GM21825 (cell line): ENCODE measurements at regions not wholly inside any gene's neighbourhood (a gene's known extent, or its start where the extent isn't known, plus 50 kb on each side); places are given as distances from the start of the nearest gene placed in this dataset.
"Not testable (repeated sequence)": the region's sequence is repeated elsewhere in the genome, so short reads cannot be mapped to it uniquely, and the experiment has no call there.

ENCODE experiments used
- ATAC-seq: cut with Tn5 transposase; IDR thresholded peaks from one replicate; pipeline ENCODE4 v1.9.1; 2021; ENCODE audit warnings: mild to moderate bottlenecking, moderate library complexity; ENCODE audit not compliant: unreplicated experiment

DNA sequence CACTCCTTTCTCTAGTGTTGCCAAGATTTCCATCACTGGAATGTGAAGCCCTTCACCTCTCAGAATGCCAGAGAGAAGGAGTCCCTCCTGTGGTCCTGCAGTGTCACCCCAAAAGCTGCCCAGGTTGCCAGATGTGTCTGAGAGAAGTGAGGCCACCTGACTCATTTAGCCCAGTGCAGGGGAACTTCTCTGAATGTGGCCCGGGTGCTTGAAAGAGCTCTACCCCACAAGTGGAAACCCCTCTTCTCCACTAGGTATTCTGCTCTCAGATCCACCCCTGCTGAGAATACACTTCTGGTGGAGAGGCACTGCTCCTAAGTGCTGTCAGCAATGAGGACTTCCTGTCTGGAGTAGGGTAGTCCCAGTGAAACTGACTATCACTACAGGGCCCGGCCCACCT lies 334.8 kb downstream of the ANAPC1 start:
- not testable (repeated sequence) for ATAC-seq

DNA sequence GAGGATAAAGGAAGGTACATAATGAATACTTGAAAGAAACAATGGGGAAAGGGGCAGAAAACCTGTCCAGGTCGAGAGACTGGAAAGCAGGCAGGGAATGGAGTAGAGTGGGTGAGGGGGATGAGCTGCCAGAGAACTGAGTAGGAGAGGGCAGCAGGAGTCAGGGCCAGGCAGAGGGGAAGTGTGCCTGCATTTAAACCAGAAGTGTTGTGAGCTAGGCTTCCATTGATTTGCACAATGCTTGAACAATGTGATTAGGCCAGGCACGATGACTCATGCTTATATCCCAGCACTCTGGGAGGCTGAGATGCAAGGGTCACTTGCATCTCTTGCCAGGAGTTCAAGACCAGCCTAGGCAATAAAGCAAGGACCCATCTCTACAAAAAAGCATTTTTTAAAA lies 332.6 kb downstream of the ANAPC1 start:
- not testable (repeated sequence) for ATAC-seq

- ATAC-seq: not testable (repeated sequence)
These were observed 331.4 kb downstream of the ANAPC1 start for GRCh38 chr2:111552625-111553024.

DNA sequence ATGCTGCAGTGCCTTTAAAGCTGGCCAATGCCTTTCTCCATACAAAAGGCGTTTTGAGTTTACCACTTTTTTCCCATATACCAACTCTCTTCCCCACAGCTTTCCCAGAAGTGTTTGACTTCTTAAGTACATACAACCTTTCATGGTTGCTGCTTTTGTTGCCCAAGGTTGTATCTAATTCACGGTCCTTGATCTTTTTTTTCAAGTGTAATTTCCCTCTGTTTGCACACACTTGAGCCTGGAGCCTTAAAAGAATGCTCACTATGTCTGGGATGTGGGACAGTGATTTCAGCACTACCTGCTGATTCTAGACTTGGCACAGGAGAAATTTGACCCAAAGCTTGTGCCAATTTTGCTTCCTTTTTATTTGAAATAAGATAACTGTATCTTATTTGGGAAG lies 324.7 kb downstream of the ANAPC1 start:
- not testable (repeated sequence) for ATAC-seq

- ATAC-seq: not testable (repeated sequence)
These were observed 324.2 kb downstream of the ANAPC1 start for GRCh38 chr2:111559814-111560213.

GRCh38 chr2:111566068-111566467 lies 317.9 kb downstream of the ANAPC1 start:
- ATAC-seq: not testable (repeated sequence)

DNA sequence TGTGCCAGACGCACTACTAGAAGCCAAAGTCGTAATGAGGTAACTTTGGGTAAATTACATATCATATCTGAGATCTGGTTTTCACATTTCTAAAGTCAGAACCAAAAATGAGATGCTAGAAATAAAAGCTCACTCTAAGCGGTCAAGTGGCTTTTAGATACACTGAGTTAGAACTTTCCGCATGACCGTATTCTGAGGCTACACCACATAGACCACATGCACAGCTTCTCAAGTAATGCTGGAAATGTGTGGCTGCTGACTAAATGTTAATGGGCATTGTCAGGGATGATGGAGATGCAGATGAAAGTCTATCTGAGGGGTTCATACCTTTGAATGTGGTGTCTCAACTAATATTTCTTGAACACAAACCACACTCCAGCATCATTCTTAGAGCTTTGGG lies 316.8 kb downstream of the ANAPC1 start:
- not testable (repeated sequence) for ATAC-seq

- not testable (repeated sequence) for ATAC-seq
These were observed 314.4 kb downstream of the ANAPC1 start for GRCh38 chr2:111569356-111570199.

- ATAC-seq: not testable (repeated sequence)
These were observed 313.5 kb downstream of the ANAPC1 start for GRCh38 chr2:111570300-111571114.

DNA sequence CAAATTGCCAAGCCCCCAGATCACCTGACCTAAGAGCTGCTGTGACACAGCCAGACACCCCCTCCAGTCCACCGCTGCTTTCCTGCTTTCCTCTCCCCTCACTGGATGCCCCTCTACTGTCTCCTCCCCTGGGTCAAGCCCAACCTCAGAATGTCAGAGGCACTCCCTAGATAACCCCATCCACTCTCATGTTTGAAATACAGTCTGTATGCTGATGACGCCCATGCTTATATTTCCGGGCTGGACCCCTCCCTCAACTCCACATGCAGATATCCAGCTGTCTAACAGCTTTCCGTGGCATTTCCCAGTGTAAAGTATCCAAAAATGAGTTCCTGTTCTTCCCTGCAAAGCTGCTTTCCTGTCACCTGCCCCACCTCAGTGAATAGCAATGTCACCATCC lies 309.2 kb downstream of the ANAPC1 start:
- ATAC-seq: not testable (repeated sequence)

DNA sequence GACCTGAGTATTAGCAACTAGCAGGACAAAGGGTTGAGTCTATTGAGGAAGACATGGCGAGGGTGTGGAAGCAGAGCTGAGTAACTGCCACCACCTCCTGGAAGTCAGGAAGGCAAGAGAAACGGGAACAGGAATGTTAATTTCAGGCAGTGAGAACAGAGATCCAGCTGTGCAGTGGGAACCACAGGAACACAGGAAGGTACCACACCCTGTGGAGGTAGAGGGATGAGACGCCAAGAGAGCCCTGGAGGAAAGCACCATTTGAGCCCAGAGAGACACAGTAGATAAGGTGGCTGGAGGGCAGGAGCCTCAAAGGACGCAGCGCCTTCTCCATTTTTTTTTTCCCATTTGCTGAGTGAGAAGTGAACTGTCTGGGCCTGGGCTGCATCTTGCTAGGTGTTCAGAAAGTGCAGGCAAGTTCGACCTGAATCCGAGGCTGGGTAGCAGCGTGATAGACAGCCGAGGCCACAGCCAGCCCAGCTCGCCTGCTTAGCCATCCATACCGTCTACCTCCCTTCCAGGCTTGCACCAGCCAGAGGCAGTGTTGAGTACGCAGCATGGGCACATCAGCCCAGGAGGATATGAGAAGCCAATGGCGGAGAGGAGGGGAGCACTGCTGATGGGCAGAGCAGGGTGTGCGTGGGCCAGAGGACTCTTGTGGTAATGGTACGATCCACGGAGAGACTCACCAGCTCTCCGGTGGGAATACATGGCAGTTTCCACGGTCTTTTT lies 306.7 kb downstream of the ANAPC1 start:
- not testable (repeated sequence) for ATAC-seq

DNA sequence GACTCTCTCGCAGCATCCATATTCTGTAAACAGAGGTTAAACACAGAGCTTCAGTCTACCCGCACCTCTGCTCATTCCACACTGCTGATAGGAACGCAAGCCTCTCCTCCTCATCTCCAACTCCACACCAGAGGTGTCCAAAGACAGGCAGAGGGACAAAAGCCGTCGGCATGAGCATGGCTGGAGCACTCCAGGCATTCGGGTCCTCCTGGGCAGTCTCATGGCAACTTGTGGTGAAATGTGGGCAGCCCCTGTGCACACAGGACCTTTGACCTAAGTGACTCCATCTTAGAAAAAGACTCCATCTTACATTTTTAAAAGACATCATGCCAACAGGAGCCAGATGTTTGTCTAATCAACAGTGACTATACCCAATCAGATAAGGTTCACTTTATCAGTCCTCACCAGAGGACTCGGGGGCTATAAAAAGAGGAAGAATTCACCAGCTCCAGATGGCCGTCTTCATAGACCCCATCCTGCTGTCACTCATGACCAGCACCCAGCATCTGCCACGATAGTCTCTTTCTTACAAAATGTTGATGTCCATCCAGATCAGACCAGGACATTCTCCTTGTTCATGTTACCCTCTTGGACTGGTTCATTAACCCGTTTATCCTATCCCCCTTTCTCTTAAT lies 304.4 kb downstream of the ANAPC1 start:
- not testable (repeated sequence) for ATAC-seq

DNA sequence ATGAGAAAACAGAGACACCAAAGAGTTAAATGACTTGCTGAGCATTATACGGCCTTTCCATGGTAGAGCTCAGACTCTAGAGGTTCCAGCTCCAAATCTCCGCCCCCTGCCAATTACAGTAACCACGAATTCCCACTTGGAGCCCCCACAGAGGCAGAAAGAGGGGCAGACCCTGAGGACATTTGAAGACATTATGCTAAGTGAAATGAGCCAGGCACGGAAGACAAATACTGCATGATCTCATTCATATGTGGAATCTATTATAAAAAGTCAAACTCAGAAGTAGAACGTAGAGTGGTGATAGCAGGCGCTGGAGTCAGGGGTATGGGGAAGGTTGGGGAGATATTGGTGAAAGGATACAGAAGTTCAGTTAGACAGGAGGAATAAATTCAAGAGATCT lies 303.4 kb downstream of the ANAPC1 start:
- ATAC-seq: not testable (repeated sequence)

GRCh38 chr2:111582090-111582489 lies 301.9 kb downstream of the ANAPC1 start:
- ATAC-seq: not testable (repeated sequence)

DNA sequence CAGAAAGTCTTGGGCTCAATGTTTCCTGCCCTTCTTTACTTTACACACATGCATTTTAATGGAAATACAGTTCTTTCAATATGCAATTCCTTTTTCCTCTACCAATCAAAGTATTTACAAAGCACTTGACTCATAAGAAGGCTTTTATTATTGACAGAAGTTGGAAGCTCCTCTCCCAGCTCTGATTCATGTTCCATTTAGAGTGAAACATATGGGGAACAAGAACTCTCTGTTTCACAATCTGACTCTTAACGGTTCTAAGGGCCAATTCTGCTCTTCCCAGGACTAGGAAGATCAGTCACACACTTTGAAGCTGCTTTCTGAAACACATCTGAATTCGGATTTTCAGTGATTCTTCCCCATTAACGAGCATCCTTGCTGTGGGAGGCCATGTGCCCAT lies 300.5 kb downstream of the ANAPC1 start:
- not testable (repeated sequence) for ATAC-seq

DNA sequence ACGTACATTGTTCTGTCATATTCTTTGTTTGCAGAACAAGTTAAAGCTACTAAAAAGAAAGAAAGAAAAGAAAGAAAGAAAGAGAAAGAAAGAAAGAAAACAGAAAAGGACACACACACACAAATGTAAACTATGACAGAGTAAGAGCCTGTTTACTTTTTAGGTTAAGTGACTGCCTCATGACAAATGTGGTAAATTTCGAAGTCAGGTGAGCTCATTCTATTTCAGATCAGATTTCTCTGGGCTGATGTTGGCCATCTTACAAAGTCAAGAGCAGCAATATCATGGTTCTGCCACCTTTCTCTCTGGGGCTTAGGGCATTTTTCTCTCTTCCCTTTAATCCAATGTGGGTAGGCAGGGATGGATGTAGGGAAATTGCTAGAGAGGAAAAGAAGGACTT lies 299.5 kb downstream of the ANAPC1 start:
- not testable (repeated sequence) for ATAC-seq

DNA sequence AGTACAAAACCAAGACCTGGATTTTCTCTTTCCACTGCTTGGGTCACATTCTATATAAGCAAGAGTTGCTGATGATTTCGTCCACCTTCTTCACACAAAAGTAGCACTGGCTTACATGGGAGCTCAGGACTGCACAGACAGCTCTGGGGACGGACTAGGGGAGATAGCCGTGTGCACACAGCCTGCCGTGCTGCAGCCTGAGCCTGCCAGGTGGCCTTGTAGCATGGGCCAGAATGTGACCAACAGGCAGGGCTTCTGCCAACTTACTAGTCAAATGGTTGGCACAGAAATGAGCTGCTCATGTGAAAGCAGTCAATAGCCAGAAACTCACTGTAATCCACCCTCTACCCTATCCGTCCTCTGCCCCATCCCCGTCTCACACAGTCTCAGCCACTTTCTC lies 299.0 kb downstream of the ANAPC1 start:
- not testable (repeated sequence) for ATAC-seq

DNA sequence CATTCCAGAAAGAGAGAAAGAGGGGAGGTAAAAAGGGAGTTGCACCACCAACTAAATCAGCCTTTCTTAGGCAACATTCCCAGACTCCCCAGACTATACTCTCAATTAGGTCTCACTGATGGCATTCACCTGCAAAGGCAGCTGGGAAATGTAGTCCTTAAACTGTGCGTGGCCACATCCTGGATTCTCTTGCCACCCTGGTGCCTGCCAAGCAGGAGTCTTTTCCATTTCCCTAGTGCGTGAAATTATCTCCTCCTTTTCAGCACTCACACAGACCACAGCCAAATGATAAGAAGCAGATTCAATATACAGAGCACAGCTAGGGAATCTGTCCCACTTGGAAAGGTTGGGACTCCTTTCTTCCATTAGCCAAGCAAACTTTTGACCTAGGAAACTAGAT lies 298.0 kb downstream of the ANAPC1 start:
- not testable (repeated sequence) for ATAC-seq

GRCh38 chr2:111595072-111595471 lies 288.9 kb downstream of the ANAPC1 start:
- ATAC-seq: not testable (repeated sequence)
